Thyroid gland (tissue), 4 donors: ENCODE measurements at regions not wholly inside any gene's neighbourhood (a gene's known extent, or its start where the extent isn't known, plus 50 kb on each side); places are given as distances from the start of the nearest gene placed in this dataset.

Experiments used
- POLR2A ChIP-seq, 2 donors: fragments of 450-650 bp; IDR thresholded peaks; one replicate each; pipeline ENCODE4 v1.6.1; 2017; ENCODE audit warnings: antibody characterized with exemption in 2 of 2, mild to moderate bottlenecking in 2 of 2, moderate library complexity in 1 of 2
- TF ChIP-seq, protein P1 (sequence below), 6 experiments: fragments of 200-600 bp in 3 of 6; fragments of 450-650 bp in 3 of 6; sonication (generic) in 3 of 6; IDR thresholded peaks; one replicate each; pipeline ENCODE4 v1.5.1; 2016 to 2019; ENCODE audit warnings: antibody characterized with exemption in 6 of 6, mild to moderate bottlenecking in 2 of 6, inconsistent platforms in 1 of 6, moderate library complexity in 1 of 6

- TF ChIP-seq, protein P1, sequence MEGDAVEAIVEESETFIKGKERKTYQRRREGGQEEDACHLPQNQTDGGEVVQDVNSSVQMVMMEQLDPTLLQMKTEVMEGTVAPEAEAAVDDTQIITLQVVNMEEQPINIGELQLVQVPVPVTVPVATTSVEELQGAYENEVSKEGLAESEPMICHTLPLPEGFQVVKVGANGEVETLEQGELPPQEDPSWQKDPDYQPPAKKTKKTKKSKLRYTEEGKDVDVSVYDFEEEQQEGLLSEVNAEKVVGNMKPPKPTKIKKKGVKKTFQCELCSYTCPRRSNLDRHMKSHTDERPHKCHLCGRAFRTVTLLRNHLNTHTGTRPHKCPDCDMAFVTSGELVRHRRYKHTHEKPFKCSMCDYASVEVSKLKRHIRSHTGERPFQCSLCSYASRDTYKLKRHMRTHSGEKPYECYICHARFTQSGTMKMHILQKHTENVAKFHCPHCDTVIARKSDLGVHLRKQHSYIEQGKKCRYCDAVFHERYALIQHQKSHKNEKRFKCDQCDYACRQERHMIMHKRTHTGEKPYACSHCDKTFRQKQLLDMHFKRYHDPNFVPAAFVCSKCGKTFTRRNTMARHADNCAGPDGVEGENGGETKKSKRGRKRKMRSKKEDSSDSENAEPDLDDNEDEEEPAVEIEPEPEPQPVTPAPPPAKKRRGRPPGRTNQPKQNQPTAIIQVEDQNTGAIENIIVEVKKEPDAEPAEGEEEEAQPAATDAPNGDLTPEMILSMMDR (IDR thresholded peaks at IDR 0.05), result no peak
- no peak for TF ChIP-seq POLR2A (IDR thresholded peaks at IDR 0.05)
Measured at GRCh38 chr17:13398853-13399252, 202.9 kb downstream of the HS3ST3A1 start.
